ENCODE measurements at regions not wholly inside any gene's neighbourhood (a gene's known extent, or its start where the extent isn't known, plus 50 kb on each side); places are given as distances from the start of the nearest gene placed in this dataset.

DNA sequence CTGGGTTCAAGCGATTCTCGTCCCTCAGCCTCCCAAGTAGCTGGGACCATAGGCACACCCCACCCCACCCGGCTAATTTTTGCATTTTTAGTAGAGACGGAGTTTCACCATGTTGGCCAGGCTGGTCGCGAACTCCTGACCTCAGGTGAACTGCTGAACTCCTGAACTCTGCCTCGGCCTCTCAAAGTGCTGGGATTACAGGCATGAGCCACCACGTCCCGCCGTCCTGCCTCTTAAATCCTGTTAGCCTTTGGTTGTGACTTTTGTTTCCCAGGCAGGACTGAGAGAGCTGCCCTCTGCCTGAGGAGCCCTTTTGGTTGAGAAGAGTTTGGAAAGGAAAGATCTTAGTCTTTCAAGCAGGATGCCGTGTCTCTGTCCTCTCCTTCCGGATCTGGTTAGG is 59.3 kb upstream of the C1orf174 start:
- H3K9me3 ChIP-seq (ENCODE audit: insufficient read depth, low read length) = no peaks in the 10 kb centered on the region
- no peaks in the 10 kb centered on the region for H3K9me2 ChIP-seq (replicated peaks; ENCODE audit: insufficient read depth, low read length)
- no peaks in the 10 kb centered on the region for H3K79me2 ChIP-seq (ENCODE audit: insufficient read depth, low read length)
- H3K9ac ChIP-seq (ENCODE audit: low read length) = no peak overlapping the region
- H3K4me2 ChIP-seq (ENCODE audit: low read depth, low read length, poor library complexity, severe bottlenecking) = no peak overlapping the region
- no peak overlapping the region for H3K4me3 ChIP-seq (ENCODE audit: insufficient read depth, low read length, poor library complexity, severe bottlenecking)
- H3K27ac ChIP-seq (ENCODE audit: low read depth, low read length) = no peak overlapping the region
- TF ChIP-seq, protein P1, sequence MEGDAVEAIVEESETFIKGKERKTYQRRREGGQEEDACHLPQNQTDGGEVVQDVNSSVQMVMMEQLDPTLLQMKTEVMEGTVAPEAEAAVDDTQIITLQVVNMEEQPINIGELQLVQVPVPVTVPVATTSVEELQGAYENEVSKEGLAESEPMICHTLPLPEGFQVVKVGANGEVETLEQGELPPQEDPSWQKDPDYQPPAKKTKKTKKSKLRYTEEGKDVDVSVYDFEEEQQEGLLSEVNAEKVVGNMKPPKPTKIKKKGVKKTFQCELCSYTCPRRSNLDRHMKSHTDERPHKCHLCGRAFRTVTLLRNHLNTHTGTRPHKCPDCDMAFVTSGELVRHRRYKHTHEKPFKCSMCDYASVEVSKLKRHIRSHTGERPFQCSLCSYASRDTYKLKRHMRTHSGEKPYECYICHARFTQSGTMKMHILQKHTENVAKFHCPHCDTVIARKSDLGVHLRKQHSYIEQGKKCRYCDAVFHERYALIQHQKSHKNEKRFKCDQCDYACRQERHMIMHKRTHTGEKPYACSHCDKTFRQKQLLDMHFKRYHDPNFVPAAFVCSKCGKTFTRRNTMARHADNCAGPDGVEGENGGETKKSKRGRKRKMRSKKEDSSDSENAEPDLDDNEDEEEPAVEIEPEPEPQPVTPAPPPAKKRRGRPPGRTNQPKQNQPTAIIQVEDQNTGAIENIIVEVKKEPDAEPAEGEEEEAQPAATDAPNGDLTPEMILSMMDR (IDR thresholded peaks at IDR 0.05; ENCODE audit: insufficient read depth, low read length, poor library complexity, severe bottlenecking) = no peak
- no peak for TF ChIP-seq EZH2phosphoT487 (conservative IDR thresholded peaks at IDR 0.05; ENCODE audit: low read length)
- no peaks in the 10 kb centered on the region for H3K27me3 ChIP-seq (ENCODE audit: low read length)
- H3F3A ChIP-seq (ENCODE audit: insufficient read depth) = no peaks in the 10 kb centered on the region
- H2AFZ ChIP-seq (ENCODE audit: low read depth, low read length, severe bottlenecking) = no peak overlapping the region
- H4K20me1 ChIP-seq (ENCODE audit: low read depth, low read length) = no peaks in the 10 kb centered on the region
- no peaks in the 10 kb centered on the region for H3K36me3 ChIP-seq (ENCODE audit: low read length)

DNA sequence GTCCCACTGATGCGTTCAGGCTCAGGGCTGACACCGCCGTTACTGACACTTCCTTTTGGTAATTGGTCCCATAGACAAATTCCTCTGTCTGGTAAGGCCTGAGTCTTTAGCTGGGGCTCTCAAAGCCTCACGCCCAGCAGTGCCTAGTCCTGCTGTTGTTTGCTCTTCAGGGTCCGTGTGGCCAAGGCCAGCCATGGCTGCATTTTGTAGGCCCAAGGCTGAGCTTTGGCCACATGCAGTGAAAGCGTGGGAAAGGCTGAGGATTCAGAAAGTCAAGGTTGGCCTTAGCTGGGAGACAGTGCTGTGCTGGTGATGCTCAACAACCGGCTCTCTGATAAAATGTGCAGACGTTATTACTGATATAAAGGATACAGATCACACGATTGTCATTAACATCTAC is 63.5 kb upstream of the C1orf174 start:
- Histone ChIP-seq H3K9ac (ENCODE audit: low read length) (no peak overlapping the region), H2AFZ (ENCODE audit: low read depth, low read length, severe bottlenecking) (no peak overlapping the region), H3K4me2 (ENCODE audit: low read depth, low read length, poor library complexity, severe bottlenecking) (no peak overlapping the region), H3K27ac (ENCODE audit: low read depth, low read length) (no peak overlapping the region), H3K9me2 (replicated peaks; ENCODE audit: insufficient read depth, low read length) (no peaks in the 10 kb centered on the region), H4K20me1 (ENCODE audit: low read depth, low read length) (no peaks in the 10 kb centered on the region), H3F3A (ENCODE audit: insufficient read depth) (no peaks in the 10 kb centered on the region), H3K36me3 (ENCODE audit: low read length) (no peaks in the 10 kb centered on the region), H3K27me3 (ENCODE audit: low read length) (no peaks in the 10 kb centered on the region), H3K9me3 (ENCODE audit: insufficient read depth, low read length) (no peaks in the 10 kb centered on the region), H3K79me2 (ENCODE audit: insufficient read depth, low read length) (no peaks in the 10 kb centered on the region), H3K4me3 (ENCODE audit: insufficient read depth, low read length, poor library complexity, severe bottlenecking) (no peak overlapping the region)
- TF ChIP-seq, protein P1 (IDR thresholded peaks at IDR 0.05; ENCODE audit: insufficient read depth, low read length, poor library complexity, severe bottlenecking) = no peak
- no peak for TF ChIP-seq EZH2phosphoT487 (conservative IDR thresholded peaks at IDR 0.05; ENCODE audit: low read length)

DNA sequence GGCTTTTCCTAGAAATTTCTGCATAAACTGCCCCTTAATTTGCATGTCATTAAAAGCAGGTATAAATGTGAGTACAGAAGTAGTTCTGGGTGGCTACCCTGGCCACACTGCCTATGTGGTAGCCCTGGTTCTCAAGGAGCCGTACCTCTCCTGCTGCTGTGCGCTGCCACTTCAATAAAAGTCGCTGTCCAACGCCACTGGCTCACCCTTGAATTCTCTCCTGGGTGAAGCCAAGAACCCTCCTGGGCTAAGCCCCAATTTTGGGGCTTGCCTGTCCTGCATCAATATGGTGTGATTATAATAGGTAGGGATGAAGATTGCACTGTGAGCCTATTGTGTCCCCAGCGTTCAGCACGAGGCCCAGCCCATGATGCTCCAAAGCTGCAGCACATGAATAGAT is 65.6 kb upstream of the C1orf174 start:
- Histone ChIP-seq H3K9me3 (ENCODE audit: insufficient read depth, low read length) (no peaks in the 10 kb centered on the region), H4K20me1 (ENCODE audit: low read depth, low read length) (no peaks in the 10 kb centered on the region), H3F3A (ENCODE audit: insufficient read depth) (no peaks in the 10 kb centered on the region), H2AFZ (ENCODE audit: low read depth, low read length, severe bottlenecking) (no peak overlapping the region), H3K36me3 (ENCODE audit: low read length) (no peaks in the 10 kb centered on the region), H3K27ac (ENCODE audit: low read depth, low read length) (no peak overlapping the region), H3K4me2 (ENCODE audit: low read depth, low read length, poor library complexity, severe bottlenecking) (no peak overlapping the region), H3K9me2 (replicated peaks; ENCODE audit: insufficient read depth, low read length) (no peaks in the 10 kb centered on the region), H3K79me2 (ENCODE audit: insufficient read depth, low read length) (no peaks in the 10 kb centered on the region), H3K4me3 (ENCODE audit: insufficient read depth, low read length, poor library complexity, severe bottlenecking) (no peak overlapping the region), H3K9ac (ENCODE audit: low read length) (no peak overlapping the region), H3K27me3 (ENCODE audit: low read length) (no peaks in the 10 kb centered on the region)
- no peak for TF ChIP-seq EZH2phosphoT487 (conservative IDR thresholded peaks at IDR 0.05; ENCODE audit: low read length)
- TF ChIP-seq, protein P1 (IDR thresholded peaks at IDR 0.05; ENCODE audit: insufficient read depth, low read length, poor library complexity, severe bottlenecking) = no peak
